ENCODE measurements at regions not wholly inside any gene's neighbourhood (a gene's known extent, or its start where the extent isn't known, plus 50 kb on each side); places are given as distances from the start of the nearest gene placed in this dataset.

GRCh38 chr15:25061808-25062550 is 107.2 kb downstream of the SNRPN start:
- no peak for TF ChIP-seq CTCF (IDR thresholded peaks at IDR 0.05; ENCODE audit: insufficient read depth, low read depth, low read length)
- TF ChIP-seq EZH2 (IDR thresholded peaks at IDR 0.05; ENCODE audit: insufficient read depth, low read length), result no peak

Data from astrocyte (in vitro differentiated cells and primary cell).